Astrocyte (in vitro differentiated cells and primary cell): ENCODE measurements at regions not wholly inside any gene's neighbourhood (a gene's known extent, or its start where the extent isn't known, plus 50 kb on each side); places are given as distances from the start of the nearest gene placed in this dataset.

ENCODE experiments used
- CTCF ChIP-seq: IDR thresholded peaks from 2 replicates; pipeline ENCODE4 v1.5.1; 2011; ENCODE audit warnings: low read depth, mild to moderate bottlenecking, inconsistent platforms, low read length, moderate library complexity; ENCODE audit not compliant: insufficient read depth
- EZH2 ChIP-seq: IDR thresholded peaks from 2 replicates; pipeline ENCODE4 v1.6.1; 2012; ENCODE audit warnings: mild to moderate bottlenecking, low read length, inconsistent platforms; ENCODE audit not compliant: insufficient read depth

GRCh38 chr5:123720955-123721354 lies 209.0 kb downstream of the CSNK1G3 start:
- TF ChIP-seq EZH2: no peak
- no peak for TF ChIP-seq CTCF
